OCI-LY1 (cell line): ENCODE measurements at regions not wholly inside any gene's neighbourhood (a gene's known extent, or its start where the extent isn't known, plus 50 kb on each side); places are given as distances from the start of the nearest gene placed in this dataset.
"Not testable (repeated sequence)": the region's sequence is repeated elsewhere in the genome, so short reads cannot be mapped to it uniquely, and the experiment has no call there.

ENCODE experiments used
- H2AFZ ChIP-seq: fragments of 200-600 bp; sonication (generic), shearing (Covaris generic); 2 replicates; pipeline ENCODE4 v1.6.0; 2014; ENCODE audit warnings: antibody characterized with exemption, mild to moderate bottlenecking, low read length
- H3F3A ChIP-seq: fragments of 200-600 bp; sonication (generic), shearing (Covaris generic); 2 replicates; pipeline ENCODE4 v1.6.0; 2014; ENCODE audit warnings: mild to moderate bottlenecking, antibody characterized with exemption, low read length, moderate library complexity; ENCODE audit not compliant: insufficient read depth
- H3K27ac ChIP-seq: fragments of 200-600 bp; sonication (generic); 2 replicates; pipeline ENCODE4 v1.5.1; 2014; ENCODE audit warnings: low read length, mixed run types, mild to moderate bottlenecking, low read depth; ENCODE audit not compliant: poor library complexity, severe bottlenecking
- H3K27me3 ChIP-seq: fragments of 200-600 bp; sonication (generic); 2 replicates; pipeline ENCODE4 v1.6.0; 2014; ENCODE audit warnings: antibody characterized with exemption, mild to moderate bottlenecking, low read length, moderate library complexity; ENCODE audit not compliant: insufficient read depth
- H3K36me3 ChIP-seq: fragments of 200-600 bp; sonication (generic); 2 replicates; pipeline ENCODE4 v1.6.1; 2014; ENCODE audit warnings: mild to moderate bottlenecking, antibody characterized with exemption, low read length, moderate library complexity, mixed read lengths; ENCODE audit not compliant: insufficient read depth
- H3K4me1 ChIP-seq: fragments of 200-600 bp; sonication (generic); 2 replicates; pipeline ENCODE4 v1.5.1; 2014; ENCODE audit warnings: mild to moderate bottlenecking, low read length, moderate library complexity; ENCODE audit not compliant: insufficient read depth, severe bottlenecking
- H3K4me2 ChIP-seq: fragments of 200-600 bp; sonication (generic), shearing (Covaris generic); 2 replicates; pipeline ENCODE4 v1.6.1; 2014; ENCODE audit warnings: low read length
- H3K4me3 ChIP-seq: fragments of 200-600 bp; sonication (generic); 2 replicates; pipeline ENCODE4 v1.5.1; 2014; ENCODE audit warnings: low read length, low read depth, mild to moderate bottlenecking, mixed read lengths; ENCODE audit not compliant: poor library complexity, severe bottlenecking
- H3K79me2 ChIP-seq: fragments of 200-600 bp; shearing (Covaris generic); 2 replicates; pipeline ENCODE4 v1.6.1; 2016; ENCODE audit warnings: mixed run types, low read length, mixed read lengths; ENCODE audit not compliant: insufficient read depth
- H3K9ac ChIP-seq: fragments of 200-600 bp; sonication (generic), shearing (Covaris generic); 2 replicates; pipeline ENCODE4 v1.6.1; 2014; ENCODE audit warnings: mild to moderate bottlenecking, low read length, mixed read lengths
- H3K9me2 ChIP-seq: fragments of 200-600 bp; sonication (generic), shearing (Covaris generic); 2 replicates; pipeline ENCODE4 v1.6.1; 2014; ENCODE audit warnings: low read depth, mild to moderate bottlenecking, low read length, mixed read lengths
- H3K9me3 ChIP-seq: fragments of 200-600 bp; shearing (Covaris generic); 2 replicates; pipeline ENCODE4 v1.6.1; 2014; ENCODE audit warnings: low read length, mixed read lengths
- H4K20me1 ChIP-seq: fragments of 200-600 bp; sonication (generic), shearing (Covaris generic); 2 replicates; pipeline ENCODE4 v1.6.0; 2016; ENCODE audit warnings: mild to moderate bottlenecking, low read length; ENCODE audit not compliant: insufficient read depth
- CTCF ChIP-seq: fragments of 200-600 bp; sonication (generic), shearing (Covaris generic); IDR thresholded peaks from 2 replicates; pipeline ENCODE4 v1.5.1; 2017; ENCODE audit warnings: mild to moderate bottlenecking, antibody characterized with exemption, low read length, moderate library complexity, mixed read lengths
- EZH2 ChIP-seq: fragments of 200-600 bp; sonication (generic), shearing (Covaris generic); IDR thresholded peaks from 2 replicates; pipeline ENCODE4 v1.8.0; 2017; ENCODE audit warnings: borderline replicate concordance, mixed run types, mild to moderate bottlenecking, antibody characterized with exemption, low read length, moderate library complexity, mixed read lengths

- no peak overlapping the region for H3K4me3 ChIP-seq
- no peaks in the 10 kb centered on the region for H4K20me1 ChIP-seq
- H3K4me2 ChIP-seq, result no peak overlapping the region
- TF ChIP-seq CTCF, result no peak
- no peak for TF ChIP-seq EZH2
- no peaks in the 10 kb centered on the region for H3K36me3 ChIP-seq
- H3K27me3 ChIP-seq, result no peaks in the 10 kb centered on the region
- no peak overlapping the region for H3K9ac ChIP-seq
- no peaks in the 10 kb centered on the region for H3K4me1 ChIP-seq
- no peaks in the 10 kb centered on the region for H3K9me3 ChIP-seq
- H3F3A ChIP-seq, result no peaks in the 10 kb centered on the region
- no peaks in the 10 kb centered on the region for H3K79me2 ChIP-seq
- H2AFZ ChIP-seq, result no peak overlapping the region
- H3K27ac ChIP-seq, result no peak overlapping the region
- no peaks in the 10 kb centered on the region for H3K9me2 ChIP-seq
Observed at GRCh38 chr20:6333110-6333509, 210.3 kb upstream of the FERMT1 start.

- H3K4me3 ChIP-seq, H3K4me2 ChIP-seq, H3K4me1 ChIP-seq, H3K27ac ChIP-seq, H3F3A ChIP-seq, H2AFZ ChIP-seq, H3K79me2 ChIP-seq, H4K20me1 ChIP-seq, H3K27me3 ChIP-seq, H3K9ac ChIP-seq, H3K9me2 ChIP-seq, H3K9me3 ChIP-seq, H3K36me3 ChIP-seq: not testable (repeated sequence)
Observed at GRCh38 chr20:6321235-6321634, 198.4 kb upstream of the FERMT1 start.

- Histone ChIP-seq H3K4me1 (no peaks in the 10 kb centered on the region), H3K27ac (no peak overlapping the region), H3F3A (no peaks in the 10 kb centered on the region), H3K9me3 (no peaks in the 10 kb centered on the region), H3K9ac (no peak overlapping the region), H3K36me3 (no peaks in the 10 kb centered on the region), H3K9me2 (no peaks in the 10 kb centered on the region), H3K4me3 (no peak overlapping the region), H3K4me2 (no peak overlapping the region), H3K27me3 (no peaks in the 10 kb centered on the region), H2AFZ (no peak overlapping the region), H3K79me2 (no peaks in the 10 kb centered on the region), H4K20me1 (no peaks in the 10 kb centered on the region)
- no peak for TF ChIP-seq CTCF
- no peak for TF ChIP-seq EZH2
Observed at GRCh38 chr20:6311841-6312655, 189.2 kb upstream of the FERMT1 start.

GRCh38 chr20:6311097-6311496 lies 188.3 kb upstream of the FERMT1 start:
- Histone ChIP-seq H3K4me3 (no peak overlapping the region), H3F3A (no peaks in the 10 kb centered on the region), H3K36me3 (no peaks in the 10 kb centered on the region)

More at GRCh38 chr20:6311097-6311496, 188.3 kb upstream of the FERMT1 start:
- Histone ChIP-seq H3K4me1 (no peaks in the 10 kb centered on the region), H3K9me2 (no peaks in the 10 kb centered on the region), H3K27ac (no peak overlapping the region), H3K9me3 (no peaks in the 10 kb centered on the region), H3K9ac (no peak overlapping the region), H4K20me1 (no peaks in the 10 kb centered on the region), H3K27me3 (no peaks in the 10 kb centered on the region), H3K79me2 (no peaks in the 10 kb centered on the region), H3K4me2 (no peak overlapping the region), H2AFZ (no peak overlapping the region)
- TF ChIP-seq CTCF (no peak), EZH2 (no peak)
